HEK293 (cell line): ENCODE measurements at regions not wholly inside any gene's neighbourhood (a gene's known extent, or its start where the extent isn't known, plus 50 kb on each side); places are given as distances from the start of the nearest gene placed in this dataset.

Experiments used
- CTCF ChIA-PET: fragments of 350-600 bp; formaldehyde crosslinking; extraction: SDS; loops from one replicate; lab custom pipeline; 2021; ENCODE audit warnings: antibody characterized with exemption; lab: Yijun Ruan, JAX
- POLR2A ChIA-PET: fragments of 300-600 bp; formaldehyde crosslinking; extraction: SDS; loops from one replicate; lab custom pipeline; 2020; ENCODE audit warnings: antibody characterized with exemption, inconsistent platforms; lab: Yijun Ruan, JAX
- H3K27ac ChIP-seq: fragments of 200-500 bp; sonication (Bioruptor generic); 2 replicates; pipeline ENCODE4 v1.5.1; 2014; ENCODE audit warnings: low read depth, low read length, control low read depth, inconsistent platforms; ENCODE audit errors: extremely low read depth
- H3K36me3 ChIP-seq, 2 experiments: fragments of 200-500 bp in 1 of 2; sonication (Bioruptor generic) in 1 of 2; 1 replicate in 1 of 2; 2 replicates in 1 of 2; pipeline ENCODE4 v1.5.1; 2014 to 2017; ENCODE audit warnings: inconsistent platforms in 2 of 2, low read length in 2 of 2; ENCODE audit not compliant: control insufficient read depth in 2 of 2, insufficient read depth in 1 of 2
- H3K4me1 ChIP-seq: fragments of 200-500 bp; sonication (Bioruptor generic); 2 replicates; pipeline ENCODE4 v1.5.1; 2014; ENCODE audit warnings: mild to moderate bottlenecking, low read length, inconsistent platforms; ENCODE audit not compliant: control insufficient read depth, insufficient read depth
- H3K4me3 ChIP-seq: 2 replicates; pipeline ENCODE4 v1.5.1; 2011; ENCODE audit warnings: low read depth, mild to moderate bottlenecking, control low read depth, low read length, moderate library complexity
- H3K9me3 ChIP-seq: fragments of 200-500 bp; sonication (Bioruptor generic); 2 replicates; pipeline ENCODE4 v1.5.1; 2014; ENCODE audit warnings: low read depth, low read length, inconsistent platforms; ENCODE audit not compliant: control insufficient read depth, insufficient read depth
- HOXC10 ChIP-seq: sonication (generic); formaldehyde crosslinking; IDR thresholded peaks from 2 replicates; pipeline ENCODE4 v1.8.1; 2023; ENCODE audit warnings: mild to moderate bottlenecking, missing genetic modification reagents
- KLF10 ChIP-seq: fragments of 450-650 bp; IDR thresholded peaks from 2 replicates; pipeline ENCODE4 v1.5.1; 2018; ENCODE audit warnings: missing biosample characterization, mild to moderate bottlenecking, missing genetic modification characterization
- ZNF169 ChIP-seq: fragments of 450-650 bp; formaldehyde crosslinking; IDR thresholded peaks from 2 replicates; pipeline ENCODE4 v1.5.1; 2016; ENCODE audit warnings: missing biosample characterization, missing genetic modification characterization
- ZNF23 ChIP-seq: fragments of 450-650 bp; formaldehyde crosslinking; IDR thresholded peaks from 2 replicates; pipeline ENCODE4 v1.5.1; 2016; ENCODE audit warnings: missing biosample characterization, missing genetic modification characterization, borderline replicate concordance
- ZNF24 ChIP-seq: fragments of 450-650 bp; formaldehyde crosslinking; IDR thresholded peaks from 2 replicates; pipeline ENCODE4 v1.5.1; 2016; ENCODE audit warnings: missing biosample characterization, missing genetic modification characterization
- ZNF394 ChIP-seq: fragments of 450-650 bp; formaldehyde crosslinking; IDR thresholded peaks from 2 replicates; pipeline ENCODE4 v1.5.1; 2016; ENCODE audit warnings: missing biosample characterization, missing genetic modification characterization, mild to moderate bottlenecking, moderate library complexity, borderline replicate concordance
- ZNF426 ChIP-seq: fragments of 450-650 bp; formaldehyde crosslinking; IDR thresholded peaks from 2 replicates; pipeline ENCODE4 v1.5.1; 2017; ENCODE audit warnings: missing biosample characterization, missing genetic modification characterization, mild to moderate bottlenecking, inconsistent platforms, moderate library complexity
- ZNF529 ChIP-seq: fragments of 450-650 bp; formaldehyde crosslinking; IDR thresholded peaks from 2 replicates; pipeline ENCODE4 v1.5.1; 2017; ENCODE audit warnings: missing genetic modification characterization, missing biosample characterization; ENCODE audit not compliant: insufficient replicate concordance
- ZNF530 ChIP-seq: fragments of 450-650 bp; formaldehyde crosslinking; IDR thresholded peaks from 2 replicates; pipeline ENCODE4 v1.5.1; 2016; ENCODE audit warnings: low read depth, missing biosample characterization, missing genetic modification characterization
- ZNF555 ChIP-seq: fragments of 450-650 bp; formaldehyde crosslinking; conservative IDR thresholded peaks from 2 replicates; pipeline ENCODE4 v1.5.1; 2017; ENCODE audit warnings: missing biosample characterization, mild to moderate bottlenecking, missing genetic modification characterization, inconsistent platforms
- ZNF701 ChIP-seq: fragments of 450-650 bp; formaldehyde crosslinking; IDR thresholded peaks from 2 replicates; pipeline ENCODE4 v1.5.1; 2016; ENCODE audit warnings: missing biosample characterization, missing genetic modification characterization
- ZNF707 ChIP-seq: fragments of 450-650 bp; formaldehyde crosslinking; IDR thresholded peaks from 2 replicates; pipeline ENCODE4 v1.5.1; 2016; ENCODE audit warnings: missing biosample characterization, missing genetic modification characterization
- ZNF776 ChIP-seq: fragments of 450-650 bp; formaldehyde crosslinking; IDR thresholded peaks from 2 replicates; pipeline ENCODE4 v1.5.0; 2017; ENCODE audit warnings: missing biosample characterization, missing genetic modification characterization, borderline replicate concordance
- TF ChIP-seq, protein P1 (sequence below): fragments of 450-650 bp; formaldehyde crosslinking; IDR thresholded peaks from 2 replicates; pipeline ENCODE4 v1.5.1; 2016; ENCODE audit warnings: missing biosample characterization, missing genetic modification characterization, low read depth
- TF ChIP-seq, protein P2 (sequence below): fragments of 450-650 bp; formaldehyde crosslinking; IDR thresholded peaks from 2 replicates; pipeline ENCODE4 v1.5.1; 2017; ENCODE audit warnings: missing biosample characterization, missing genetic modification characterization
- TF ChIP-seq, protein P3 (sequence below): fragments of 450-650 bp; formaldehyde crosslinking; IDR thresholded peaks from 2 replicates; pipeline ENCODE4 v1.5.1; 2016; ENCODE audit warnings: missing biosample characterization, missing genetic modification characterization
- TF ChIP-seq, protein P4 (sequence below): IDR thresholded peaks from 2 replicates; pipeline ENCODE4 v1.6.1; 2011; ENCODE audit warnings: mild to moderate bottlenecking, low read depth, low read length, borderline replicate concordance
- TF ChIP-seq, protein P5 (sequence below): fragments of 450-650 bp; formaldehyde crosslinking; IDR thresholded peaks from 2 replicates; pipeline ENCODE4 v1.5.1; 2016; ENCODE audit warnings: missing biosample characterization, missing genetic modification characterization

DNA sequence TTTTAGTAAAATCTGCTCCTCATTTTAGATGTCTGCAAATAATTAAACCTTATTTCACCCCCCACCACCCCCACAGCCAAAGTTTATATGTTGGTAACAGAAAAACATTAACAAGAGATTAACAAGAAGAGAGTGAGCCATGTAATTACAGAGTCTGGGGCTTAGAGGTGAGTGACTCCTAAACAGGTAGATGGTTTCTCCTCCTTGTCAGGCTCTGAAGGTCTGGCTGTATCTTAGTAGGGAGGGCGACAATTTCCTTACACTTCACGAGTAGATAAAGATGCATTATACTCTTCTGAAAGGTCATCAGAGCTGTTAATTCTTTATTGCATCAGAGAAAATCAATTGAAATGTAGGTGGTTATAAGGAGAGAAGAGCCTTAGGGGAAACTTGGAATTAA, 171.8 kb upstream of the ANKRD50 start (continued):
- TF ChIP-seq ZNF529 (tag by site-specific recombination) (no peak), HOXC10 (no peak), ZNF701 (tag by site-specific recombination) (no peak), KLF10 (tag by site-specific recombination) (no peak)

DNA sequence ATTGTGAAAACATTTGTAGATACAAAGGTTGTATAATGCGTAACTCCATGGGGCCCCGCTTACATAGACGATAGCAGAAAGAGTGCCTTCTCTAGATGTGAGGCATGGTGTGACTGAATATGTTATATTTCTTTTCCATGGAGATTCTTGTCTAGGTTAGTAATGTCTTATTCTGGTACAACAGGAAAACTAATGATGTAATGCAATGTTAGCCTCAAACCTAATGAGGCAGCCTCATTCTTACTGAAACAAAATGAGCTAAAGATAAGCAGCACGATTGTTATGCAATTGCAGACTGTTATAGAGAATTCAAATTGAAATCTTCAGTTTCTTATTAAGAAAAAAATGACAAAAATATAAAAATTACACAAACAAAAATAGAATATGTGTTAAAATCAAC, 171.1 kb upstream of the ANKRD50 start:
- Histone ChIP-seq H3K9me3 (no peaks in the 10 kb centered on the region), H3K36me3 (no peaks in the 10 kb centered on the region), H3K4me1 (no peaks in the 10 kb centered on the region), H3K27ac (no peak overlapping the region), H3K4me3 (no peak overlapping the region)
- ChIA-PET POLR2A (no interaction called here), CTCF (no interaction called here)
- TF ChIP-seq, protein P1, sequence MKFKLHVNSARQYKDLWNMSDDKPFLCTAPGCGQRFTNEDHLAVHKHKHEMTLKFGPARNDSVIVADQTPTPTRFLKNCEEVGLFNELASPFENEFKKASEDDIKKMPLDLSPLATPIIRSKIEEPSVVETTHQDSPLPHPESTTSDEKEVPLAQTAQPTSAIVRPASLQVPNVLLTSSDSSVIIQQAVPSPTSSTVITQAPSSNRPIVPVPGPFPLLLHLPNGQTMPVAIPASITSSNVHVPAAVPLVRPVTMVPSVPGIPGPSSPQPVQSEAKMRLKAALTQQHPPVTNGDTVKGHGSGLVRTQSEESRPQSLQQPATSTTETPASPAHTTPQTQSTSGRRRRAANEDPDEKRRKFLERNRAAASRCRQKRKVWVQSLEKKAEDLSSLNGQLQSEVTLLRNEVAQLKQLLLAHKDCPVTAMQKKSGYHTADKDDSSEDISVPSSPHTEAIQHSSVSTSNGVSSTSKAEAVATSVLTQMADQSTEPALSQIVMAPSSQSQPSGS (tag by site-specific recombination) = no peak
- TF ChIP-seq ZNF23 (no peak), ZNF426 (tag by site-specific recombination) (no peak), ZNF530 (tag by site-specific recombination) (no peak), ZNF555 (tag by site-specific recombination) (no peak)
- TF ChIP-seq, protein P2, sequence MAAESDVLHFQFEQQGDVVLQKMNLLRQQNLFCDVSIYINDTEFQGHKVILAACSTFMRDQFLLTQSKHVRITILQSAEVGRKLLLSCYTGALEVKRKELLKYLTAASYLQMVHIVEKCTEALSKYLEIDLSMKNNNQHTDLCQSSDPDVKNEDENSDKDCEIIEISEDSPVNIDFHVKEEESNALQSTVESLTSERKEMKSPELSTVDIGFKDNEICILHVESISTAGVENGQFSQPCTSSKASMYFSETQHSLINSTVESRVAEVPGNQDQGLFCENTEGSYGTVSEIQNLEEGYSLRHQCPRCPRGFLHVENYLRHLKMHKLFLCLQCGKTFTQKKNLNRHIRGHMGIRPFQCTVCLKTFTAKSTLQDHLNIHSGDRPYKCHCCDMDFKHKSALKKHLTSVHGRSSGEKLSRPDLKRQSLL (tag by site-specific recombination) = no peak

DNA sequence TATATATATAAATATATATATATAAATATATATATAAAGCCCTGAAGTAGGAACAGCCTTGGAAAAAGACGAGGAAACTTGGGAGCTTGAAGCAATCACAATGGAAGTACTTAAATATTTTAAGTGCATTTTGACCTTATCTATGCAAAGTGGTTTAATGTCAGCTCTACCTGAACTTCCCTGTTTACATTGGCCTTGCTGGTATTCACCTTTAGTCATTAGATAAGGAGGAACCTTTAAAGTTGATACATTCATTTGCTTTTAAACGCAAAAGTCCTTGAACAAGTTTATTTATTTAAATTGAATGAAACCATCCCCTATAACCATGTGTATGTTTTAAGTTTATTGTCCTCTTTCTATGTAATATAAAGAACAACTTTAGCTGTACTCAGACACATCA, 166.7 kb upstream of the ANKRD50 start:
- CTCF ChIA-PET = interaction anchor here (0.7 kb wide), 1 partner anchor 428 kb away, joined by 3 read pairs; no protein-coding TSS in a partner anchor
- Histone ChIP-seq H3K4me1 (no peaks in the 10 kb centered on the region), H3K27ac (no peak overlapping the region), H3K36me3 (no peaks in the 10 kb centered on the region), H3K4me3 (no peak overlapping the region), H3K9me3 (no peaks in the 10 kb centered on the region)
- TF ChIP-seq ZNF707 = no peak
- TF ChIP-seq, protein P3, sequence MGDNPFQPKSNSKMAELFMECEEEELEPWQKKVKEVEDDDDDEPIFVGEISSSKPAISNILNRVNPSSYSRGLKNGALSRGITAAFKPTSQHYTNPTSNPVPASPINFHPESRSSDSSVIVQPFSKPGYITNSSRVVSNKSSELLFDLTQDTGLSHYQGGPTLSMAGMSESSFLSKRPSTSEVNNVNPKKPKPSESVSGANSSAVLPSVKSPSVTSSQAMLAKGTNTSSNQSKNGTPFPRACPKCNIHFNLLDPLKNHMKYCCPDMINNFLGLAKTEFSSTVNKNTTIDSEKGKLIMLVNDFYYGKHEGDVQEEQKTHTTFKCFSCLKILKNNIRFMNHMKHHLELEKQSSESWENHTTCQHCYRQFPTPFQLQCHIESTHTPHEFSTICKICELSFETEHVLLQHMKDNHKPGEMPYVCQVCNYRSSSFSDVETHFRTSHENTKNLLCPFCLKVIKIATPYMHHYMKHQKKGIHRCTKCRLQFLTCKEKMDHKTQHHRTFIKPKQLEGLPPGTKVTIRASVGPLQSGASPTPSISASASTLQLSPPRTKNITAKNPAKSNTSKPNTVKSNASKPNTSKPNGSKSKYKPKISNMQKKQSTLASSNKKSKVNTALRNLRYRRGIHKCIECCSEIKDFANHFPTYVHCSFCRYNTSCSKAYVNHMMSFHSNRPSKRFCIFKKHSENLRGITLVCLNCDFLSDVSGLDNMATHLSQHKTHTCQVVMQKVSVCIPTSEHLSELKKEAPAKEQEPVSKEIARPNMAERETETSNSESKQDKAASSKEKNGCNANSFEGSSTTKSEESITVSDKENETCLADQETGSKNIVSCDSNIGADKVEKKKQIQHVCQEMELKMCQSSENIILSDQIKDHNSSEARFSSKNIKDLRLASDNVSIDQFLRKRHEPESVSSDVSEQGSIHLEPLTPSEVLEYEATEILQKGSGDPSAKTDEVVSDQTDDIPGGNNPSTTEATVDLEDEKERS = no peak
- no peak for TF ChIP-seq ZNF776 (tag by site-specific recombination)
- TF ChIP-seq, protein P4, sequence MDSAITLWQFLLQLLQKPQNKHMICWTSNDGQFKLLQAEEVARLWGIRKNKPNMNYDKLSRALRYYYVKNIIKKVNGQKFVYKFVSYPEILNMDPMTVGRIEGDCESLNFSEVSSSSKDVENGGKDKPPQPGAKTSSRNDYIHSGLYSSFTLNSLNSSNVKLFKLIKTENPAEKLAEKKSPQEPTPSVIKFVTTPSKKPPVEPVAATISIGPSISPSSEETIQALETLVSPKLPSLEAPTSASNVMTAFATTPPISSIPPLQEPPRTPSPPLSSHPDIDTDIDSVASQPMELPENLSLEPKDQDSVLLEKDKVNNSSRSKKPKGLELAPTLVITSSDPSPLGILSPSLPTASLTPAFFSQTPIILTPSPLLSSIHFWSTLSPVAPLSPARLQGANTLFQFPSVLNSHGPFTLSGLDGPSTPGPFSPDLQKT = no peak
- TF ChIP-seq HOXC10 = no peak
- no peak for TF ChIP-seq ZNF24 (tag by site-specific recombination)
- no peak for TF ChIP-seq ZNF394 (tag by site-specific recombination)
- TF ChIP-seq, protein P5, sequence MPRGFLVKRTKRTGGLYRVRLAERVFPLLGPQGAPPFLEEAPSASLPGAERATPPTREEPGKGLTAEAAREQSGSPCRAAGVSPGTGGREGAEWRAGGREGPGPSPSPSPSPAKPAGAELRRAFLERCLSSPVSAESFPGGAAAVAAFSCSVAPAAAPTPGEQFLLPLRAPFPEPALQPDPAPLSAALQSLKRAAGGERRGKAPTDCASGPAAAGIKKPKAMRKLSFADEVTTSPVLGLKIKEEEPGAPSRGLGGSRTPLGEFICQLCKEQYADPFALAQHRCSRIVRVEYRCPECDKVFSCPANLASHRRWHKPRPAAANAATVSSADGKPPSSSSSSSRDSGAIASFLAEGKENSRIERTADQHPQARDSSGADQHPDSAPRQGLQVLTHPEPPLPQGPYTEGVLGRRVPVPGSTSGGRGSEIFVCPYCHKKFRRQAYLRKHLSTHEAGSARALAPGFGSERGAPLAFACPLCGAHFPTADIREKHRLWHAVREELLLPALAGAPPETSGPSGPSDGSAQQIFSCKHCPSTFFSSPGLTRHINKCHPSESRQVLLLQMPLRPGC (tag by site-specific recombination) = no peak
- TF ChIP-seq ZNF169 (tag by site-specific recombination) = no peak
- POLR2A ChIA-PET = no interaction called here
